A549 (cell line): ENCODE measurements at regions not wholly inside any gene's neighbourhood (a gene's known extent, or its start where the extent isn't known, plus 50 kb on each side); places are given as distances from the start of the nearest gene placed in this dataset.

Experiments used
- ATAC-seq, 2 experiments: fragments of 200-7000 bp in 1 of 2; fragments of >200 bp in 1 of 2; cut with Nextera tagmentation in 1 of 2; cut with Tn5 transposase in 1 of 2; 3 replicates each; pipeline versions ENCODE4 v1.8.0 to v1.9.1; 2018 to 2020; ENCODE audit warnings: mild to moderate bottlenecking in 1 of 2, moderate library complexity in 1 of 2
- CTCF ChIA-PET: fragments of 300-600 bp; sonication (Branson Sonifier 250); formaldehyde crosslinking; extraction: SDS; loops from one replicate; lab custom pipeline; 2021; ENCODE audit warnings: antibody characterized with exemption, inconsistent platforms; lab: Yijun Ruan, JAX
- POLR2A ChIA-PET: fragments of 350-600 bp; formaldehyde crosslinking; extraction: SDS; loops from one replicate; lab custom pipeline; 2021; ENCODE audit warnings: antibody characterized with exemption, inconsistent platforms; lab: Yijun Ruan, JAX
- DNase-seq, 2 experiments: peaks; one replicate each; pipeline versions ENCODE4 v3.0.0 to v3.0.0-alpha.2; 2011 to 2016; ENCODE audit warnings: low read depth in 1 of 2, low spot score in 1 of 2
- FAIRE-seq: peaks from 2 replicates; lab custom pipeline; 2011; peaks lifted over from hg19 to GRCh38; lab: Jason Lieb, UNC
- H3K27ac ChIP-seq, 2 experiments: fragments of >200 bp; sonication (Bioruptor Twin); formaldehyde crosslinking; 3 replicates each; pipeline ENCODE4 v1.5.1; 2016 to 2017
- H3K4me1 ChIP-seq: fragments of >200 bp; sonication (Bioruptor Twin); formaldehyde crosslinking; 3 replicates; pipeline ENCODE4 v1.6.1; 2016
- H3K4me2 ChIP-seq: fragments of >200 bp; sonication (Bioruptor Twin); formaldehyde crosslinking; 3 replicates; pipeline ENCODE4 v1.6.1; 2016
- H3K4me3 ChIP-seq: fragments of >200 bp; sonication (Bioruptor Twin); formaldehyde crosslinking; 3 replicates; pipeline ENCODE4 v1.5.1; 2016
- H3K9me3 ChIP-seq: fragments of >200 bp; sonication (Bioruptor Twin); formaldehyde crosslinking; 3 replicates; pipeline ENCODE4 v1.6.1; 2016
- CBX8 ChIP-seq: fragments of 200-600 bp; sonication (generic); IDR thresholded peaks from 2 replicates; pipeline ENCODE4 v1.6.1; 2016
- CEBPB ChIP-seq, 2 experiments: fragments of >200 bp in 1 of 2; sonication (Bioruptor Twin) in 1 of 2; formaldehyde crosslinking in 1 of 2; IDR thresholded peaks; 2 replicates each; pipeline ENCODE4 v1.6.1; 2012 to 2016
- CHD2 ChIP-seq: fragments of 150-350 bp; IDR thresholded peaks from 2 replicates; pipeline ENCODE4 v1.6.1; 2014; ENCODE audit warnings: low read length; ENCODE audit not compliant: partially characterized antibody
- CHD4 ChIP-seq: fragments of 200-600 bp; sonication (generic); IDR thresholded peaks from 2 replicates; pipeline ENCODE4 v1.6.1; 2016; ENCODE audit warnings: antibody characterized with exemption, mild to moderate bottlenecking, borderline replicate concordance
- CTCF ChIP-seq: fragments of >200 bp; sonication (Bioruptor Twin); formaldehyde crosslinking; IDR thresholded peaks from 3 replicates; pipeline ENCODE4 v1.5.1; 2016
- E2F6 ChIP-seq: IDR thresholded peaks from 2 replicates; pipeline ENCODE4 v1.6.1; 2012; ENCODE audit warnings: low read depth, borderline replicate concordance
- EHMT2 ChIP-seq: fragments of 200-600 bp; sonication (generic); IDR thresholded peaks from 2 replicates; pipeline ENCODE4 v1.6.1; 2016; ENCODE audit warnings: antibody characterized with exemption, low read depth, mild to moderate bottlenecking, moderate library complexity
- ELK1 ChIP-seq: fragments of 150-350 bp; IDR thresholded peaks from 2 replicates; pipeline ENCODE4 v1.6.1; 2014; ENCODE audit warnings: low read depth, mild to moderate bottlenecking, low read length
- EP300 ChIP-seq, 2 experiments: fragments of >200 bp; sonication (Bioruptor Twin); formaldehyde crosslinking; IDR thresholded peaks; 2 replicates in 1 of 2; 3 replicates in 1 of 2; pipeline ENCODE4 v1.6.1; 2016 to 2017
- ESRRA ChIP-seq: fragments of 150-350 bp; IDR thresholded peaks from 2 replicates; pipeline ENCODE4 v1.6.1; 2014; ENCODE audit warnings: mild to moderate bottlenecking, low read length, borderline replicate concordance
- HOXA7 ChIP-seq: fragments of 250-450 bp; sonication (Bioruptor Pico); IDR thresholded peaks from 2 replicates; pipeline ENCODE4 v1.5.0; 2020; ENCODE audit warnings: mild to moderate bottlenecking, moderate library complexity
- HOXB5 ChIP-seq: fragments of 250-450 bp; sonication (Bioruptor Pico); IDR thresholded peaks from 2 replicates; pipeline ENCODE4 v1.5.0; 2020; ENCODE audit warnings: mild to moderate bottlenecking, moderate library complexity
- JUN ChIP-seq, 2 experiments: fragments of >200 bp; sonication (Bioruptor Twin); formaldehyde crosslinking; IDR thresholded peaks; 2 replicates in 1 of 2; 3 replicates in 1 of 2; pipeline ENCODE4 v1.6.1; 2016 to 2017
- MAFK ChIP-seq: fragments of 450-650 bp; IDR thresholded peaks from 2 replicates; pipeline ENCODE4 v1.6.1; 2014; ENCODE audit not compliant: partially characterized antibody
- MAZ ChIP-seq: fragments of 150-350 bp; IDR thresholded peaks from 2 replicates; pipeline ENCODE4 v1.6.1; 2014; ENCODE audit warnings: antibody characterized with exemption, low read depth, low read length, borderline replicate concordance
- NFE2L2 ChIP-seq: fragments of 150-350 bp; conservative IDR thresholded peaks from 2 replicates; pipeline ENCODE4 v1.6.1; 2014; ENCODE audit warnings: low read length
- NR3C1 ChIP-seq: fragments of >200 bp; sonication (Bioruptor Twin); formaldehyde crosslinking; IDR thresholded peaks from 3 replicates; pipeline ENCODE4 v1.6.1; 2017
- PHF8 ChIP-seq: fragments of 200-600 bp; sonication (generic); IDR thresholded peaks from 2 replicates; pipeline ENCODE4 v1.6.1; 2016; ENCODE audit warnings: low read depth, mild to moderate bottlenecking, antibody characterized with exemption, moderate library complexity, borderline replicate concordance
- POLR2A ChIP-seq: IDR thresholded peaks from 2 replicates; pipeline ENCODE4 v1.6.1; 2012; ENCODE audit warnings: mild to moderate bottlenecking, low read length
- POLR2AphosphoS2 ChIP-seq: conservative IDR thresholded peaks from 2 replicates; pipeline ENCODE4 v1.6.1; 2012; ENCODE audit warnings: low read length, improper control_type of control experiment, inconsistent platforms
- RAD21 ChIP-seq, 2 experiments: fragments of >200 bp in 1 of 2; sonication (Bioruptor Twin) in 1 of 2; formaldehyde crosslinking in 1 of 2; IDR thresholded peaks in 1 of 2; conservative IDR thresholded peaks in 1 of 2; 2 replicates in 1 of 2; 3 replicates in 1 of 2; pipeline ENCODE4 v1.6.1; 2012 to 2018; ENCODE audit warnings: inconsistent platforms in 1 of 2
- RCOR1 ChIP-seq: fragments of 150-350 bp; IDR thresholded peaks from 2 replicates; pipeline ENCODE4 v1.6.1; 2014; ENCODE audit warnings: antibody characterized with exemption, low read length, low read depth
- RFX5 ChIP-seq: fragments of 450-650 bp; IDR thresholded peaks from 2 replicates; pipeline ENCODE4 v1.7.1; 2014; ENCODE audit warnings: antibody characterized with exemption, mild to moderate bottlenecking, moderate library complexity
- RNF2 ChIP-seq: fragments of 200-600 bp; sonication (generic); IDR thresholded peaks from 2 replicates; pipeline ENCODE4 v1.6.1; 2016; ENCODE audit warnings: low read depth, mild to moderate bottlenecking, antibody characterized with exemption, moderate library complexity, borderline replicate concordance
- SMC3 ChIP-seq: fragments of >200 bp; sonication (Bioruptor Twin); formaldehyde crosslinking; IDR thresholded peaks from 3 replicates; pipeline ENCODE4 v1.6.1; 2018; ENCODE audit warnings: inconsistent platforms
- TFCP2L1 ChIP-seq: fragments of 250-450 bp; sonication (Bioruptor Pico); IDR thresholded peaks from 2 replicates; pipeline ENCODE4 v1.5.0; 2021; ENCODE audit warnings: mild to moderate bottlenecking
- TP53 ChIP-seq: fragments of 250-450 bp; sonication (Bioruptor Pico); IDR thresholded peaks from 2 replicates; pipeline ENCODE4 v1.5.0; 2021; ENCODE audit warnings: mild to moderate bottlenecking, moderate library complexity
- USF2 ChIP-seq: fragments of 450-650 bp; IDR thresholded peaks from 2 replicates; pipeline ENCODE4 v1.6.1; 2014; ENCODE audit warnings: antibody characterized with exemption
- ZNF302 ChIP-seq: fragments of 250-450 bp; sonication (Bioruptor Pico); IDR thresholded peaks from 2 replicates; pipeline ENCODE4 v1.9.0; 2021; ENCODE audit warnings: inconsistent platforms, mild to moderate bottlenecking, moderate library complexity
- ZSCAN20 ChIP-seq: fragments of 250-450 bp; sonication (Bioruptor Pico); IDR thresholded peaks from 2 replicates; pipeline ENCODE4 v1.8.0; 2022; ENCODE audit warnings: mild to moderate bottlenecking, moderate library complexity
- WGBS: methylation state at CpG from one replicate; pipeline ENCODE4 v1.1.6; 2017; ENCODE audit errors: missing lambda C conversion rate; 5-methylcytosine and 5-hydroxymethylcytosine counted together

- Histone ChIP-seq H3K4me2 (no peak overlapping the region), H3K9me3 (peaks cover 4% of the 10 kb centered on the region; the same call in 1 of the 3 replicates), H3K4me1 (no peaks in the 10 kb centered on the region), H3K4me3 (no peak overlapping the region), H3K27ac (no peak overlapping the region)
- DNase-seq (peak; percentile 18 to 38), ATAC-seq (peak in 1 of 2 experiments; percentile 71; a peak in 3 of 6 replicates), FAIRE-seq (peak; percentile 93)
- POLR2A ChIA-PET = no interaction called here
- CTCF ChIA-PET = interaction anchor here (0.9 to 2.5 kb wide), 13 partner anchors 11 to 155 kb away, joined by 3 to 20 read pairs (median 4); no protein-coding TSS in a partner anchor
- 37% methylated on average over 6 of the region's 6 CpGs for WGBS
- TF ChIP-seq CBX8 = no peak
- TF ChIP-seq EP300 (IDR thresholded peaks at IDR 0.05) = no peak
- TF ChIP-seq CTCF = peak; percentile 63
- peak; percentile 78 for TF ChIP-seq SMC3
- TF ChIP-seq TFCP2L1 (CRISPR knock-in tag) = no peak
- no peak for TF ChIP-seq HOXB5 (CRISPR knock-in tag)
- no peak for TF ChIP-seq JUN (IDR thresholded peaks at IDR 0.05)
- TF ChIP-seq RAD21 (conservative IDR thresholded peaks at IDR 0.05 in 1 of 2, IDR thresholded peaks at IDR 0.05 in 1 of 2) = peak; percentile 65 to 72
- TF ChIP-seq, all 56 proteins: peak for 3
Observed at GRCh38 chr3:113136071-113136470, 75.3 kb upstream of the BOC start.

GRCh38 chr3:113136544-113136943, 74.8 kb upstream of the BOC start:
- no peaks in the 10 kb centered on the region for H3K4me1 ChIP-seq
- WGBS = 87% methylated on average over 5 of the region's 5 CpGs
- no peak for DNase-seq
- POLR2A ChIA-PET = no interaction called here
- TF ChIP-seq ESRRA (no peak), RCOR1 (no peak), ZSCAN20 (CRISPR knock-in tag) (no peak), ELK1 (no peak), ZNF302 (CRISPR knock-in tag) (no peak), EP300 (IDR thresholded peaks at IDR 0.05) (no peak), MAFK (no peak), CBX8 (no peak), PHF8 (no peak), CHD4 (no peak), POLR2AphosphoS2 (no peak), CHD2 (no peak), MAZ (no peak), RNF2 (no peak)
- TF ChIP-seq, all 56 proteins: peak for 0
- CTCF ChIA-PET = interaction anchor here (0.6 to 2.5 kb wide), 12 partner anchors 11 to 152 kb away, joined by 3 to 20 read pairs (median 4); no protein-coding TSS in a partner anchor
- Histone ChIP-seq H3K27ac (no peak overlapping the region), H3K9me3 (peaks cover 4% of the 10 kb centered on the region; the same call in 1 of the 3 replicates), H3K4me2 (no peak overlapping the region), H3K4me3 (no peak overlapping the region)
- FAIRE-seq (no peak), ATAC-seq (no peak)

- FAIRE-seq = no peak
- no peak overlapping the region for H3K27ac ChIP-seq
- H3K9me3 ChIP-seq = peaks cover 4% of the 10 kb centered on the region; the same call in 1 of the 3 replicates
- H3K4me3 ChIP-seq = no peak overlapping the region
- no peaks in the 10 kb centered on the region for H3K4me1 ChIP-seq
- no peak for ATAC-seq
- WGBS = 90% methylated on average over 6 of the region's 6 CpGs
- no peak for DNase-seq
- ChIA-PET CTCF (no interaction called here), POLR2A (no interaction called here)
- no peak overlapping the region for H3K4me2 ChIP-seq
- TF ChIP-seq RAD21 (conservative IDR thresholded peaks at IDR 0.05 in 1 of 2, IDR thresholded peaks at IDR 0.05 in 1 of 2) = no peak
- no peak for TF ChIP-seq USF2
- no peak for TF ChIP-seq NR3C1
- TF ChIP-seq HOXA7 (CRISPR knock-in tag) = no peak
- no peak for TF ChIP-seq EHMT2
- TF ChIP-seq CEBPB (IDR thresholded peaks at IDR 0.05) = no peak
- no peak for TF ChIP-seq MAZ
- no peak for TF ChIP-seq SMC3
- TF ChIP-seq ZSCAN20 (CRISPR knock-in tag) = no peak
- no peak for TF ChIP-seq EP300 (IDR thresholded peaks at IDR 0.05)
- no peak for TF ChIP-seq TP53 (CRISPR knock-in tag)
- no peak for TF ChIP-seq E2F6
- no peak for TF ChIP-seq POLR2A
- TF ChIP-seq NFE2L2 = no peak
- no peak for TF ChIP-seq RFX5
Observed at GRCh38 chr3:113138839-113139743, 72.3 kb upstream of the BOC start.
